ENCODE measurements at regions not wholly inside any gene's neighbourhood (a gene's known extent, or its start where the extent isn't known, plus 50 kb on each side); places are given as distances from the start of the nearest gene placed in this dataset.

GRCh38 chr12:46538976-46539375 is 166.4 kb upstream of the SLC38A2 start:
- no peak for TF ChIP-seq POLR2A (IDR thresholded peaks at IDR 0.05; ENCODE audit: borderline replicate concordance, extremely low read depth, insufficient read depth, insufficient read length)
- TF ChIP-seq SIN3A (IDR thresholded peaks at IDR 0.05; ENCODE audit: low read depth): no peak
- TF ChIP-seq CTCF (IDR thresholded peaks at IDR 0.05 in 2 of 3, conservative IDR thresholded peaks at IDR 0.05 in 1 of 3; ENCODE audit: borderline replicate concordance in 1 of 3, insufficient read depth in 1 of 3, low read depth in 2 of 3, low read length in 2 of 3): no peak
- TF ChIP-seq, protein P1, sequence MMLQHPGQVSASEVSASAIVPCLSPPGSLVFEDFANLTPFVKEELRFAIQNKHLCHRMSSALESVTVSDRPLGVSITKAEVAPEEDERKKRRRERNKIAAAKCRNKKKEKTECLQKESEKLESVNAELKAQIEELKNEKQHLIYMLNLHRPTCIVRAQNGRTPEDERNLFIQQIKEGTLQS (IDR thresholded peaks at IDR 0.05): no peak
- TF ChIP-seq POLR2AphosphoS5 (IDR thresholded peaks at IDR 0.05; ENCODE audit: low read depth, low read length): no peak
- TF ChIP-seq REST (IDR thresholded peaks at IDR 0.05; ENCODE audit: low read depth): no peak

All from HCT116 (cell line).